Adrenal gland (tissue), 9 donors: ENCODE measurements at regions not wholly inside any gene's neighbourhood (a gene's known extent, or its start where the extent isn't known, plus 50 kb on each side); places are given as distances from the start of the nearest gene placed in this dataset.

Experiments used
- DNase-seq, 7 donors: peaks; one replicate each; pipeline ENCODE4 v3.0.0-alpha.2; 2019 to 2020
- H3K27ac ChIP-seq, 5 donors: fragments of 200-600 bp; sonication (generic) in 4 of 5; 1 replicate in 3 of 5; 2 replicates in 2 of 5; pipeline versions ENCODE4 v1.5.1 to v1.8.0; 2016 to 2020; ENCODE audit warnings: mild to moderate bottlenecking in 1 of 5
- H3K27me3 ChIP-seq: fragments of 200-600 bp; 2 replicates; pipeline ENCODE4 v1.8.0; 2021
- H3K36me3 ChIP-seq, 2 donors: fragments of 200-600 bp; replicated peaks in 1 of 2; 1 replicate in 1 of 2; 2 replicates in 1 of 2; pipeline versions ENCODE4 v1.5.1 to v1.8.0; 2018 to 2022
- H3K4me1 ChIP-seq, 2 donors: fragments of 200-600 bp; replicated peaks in 1 of 2; 1 replicate in 1 of 2; 2 replicates in 1 of 2; pipeline versions ENCODE4 v1.5.1 to v1.8.0; 2018 to 2021
- H3K4me3 ChIP-seq, 4 donors: fragments of 200-600 bp; sonication (generic) in 3 of 4; one replicate each; pipeline ENCODE4 v1.5.1; 2016 to 2018
- H3K9me3 ChIP-seq, 3 donors: fragments of 200-600 bp; sonication (generic) in 1 of 3; replicated peaks in 1 of 3; 1 replicate in 2 of 3; 2 replicates in 1 of 3; pipeline versions ENCODE4 v1.5.1 to v1.8.0; 2016 to 2021
- POLR2A ChIP-seq, 2 donors: fragments of 450-650 bp; IDR thresholded peaks; one replicate each; pipeline ENCODE4 v1.6.1; 2017; ENCODE audit warnings: antibody characterized with exemption in 2 of 2, mild to moderate bottlenecking in 2 of 2, moderate library complexity in 1 of 2
- WGBS, 4 donors: extraction: QIAGEN DNeasy Blood & Tissue Kit in 2 of 4; methylation state at CpG; one replicate each; pipeline versions ENCODE4 v1.1.5 to v1.1.7; 2013 to 2017; 5-methylcytosine and 5-hydroxymethylcytosine counted together
- intact Hi-C, 2 donors: fragments of 100-400 bp; cut with DNase I; formaldehyde crosslinking; loops; one replicate each; pipeline versions ENCODE4 v1.14.1 to v1.15.0; 2022 to 2023
- TF ChIP-seq, protein P1 (sequence below), 6 experiments: fragments of 450-650 bp in 4 of 6; fragments of 200-600 bp in 2 of 6; sonication (generic) in 1 of 6; IDR thresholded peaks; 1 replicate in 5 of 6; 2 replicates in 1 of 6; pipeline versions ENCODE4 v1.5.1 to v1.8.0; 2016 to 2021; ENCODE audit warnings: antibody characterized with exemption in 6 of 6, mild to moderate bottlenecking in 2 of 6, moderate library complexity in 1 of 6
- donor health status: healthy with polysubstance abuse.
- donor health status: Bipolar disorder and iron deficiency.
- donor health status: DM: yes; HTN: yes; CAD: no.
- donor health status: DM: no; HTN: no; CAD: no.
- donor health status: DM: no; HTN: no; CAD: no.

DNA sequence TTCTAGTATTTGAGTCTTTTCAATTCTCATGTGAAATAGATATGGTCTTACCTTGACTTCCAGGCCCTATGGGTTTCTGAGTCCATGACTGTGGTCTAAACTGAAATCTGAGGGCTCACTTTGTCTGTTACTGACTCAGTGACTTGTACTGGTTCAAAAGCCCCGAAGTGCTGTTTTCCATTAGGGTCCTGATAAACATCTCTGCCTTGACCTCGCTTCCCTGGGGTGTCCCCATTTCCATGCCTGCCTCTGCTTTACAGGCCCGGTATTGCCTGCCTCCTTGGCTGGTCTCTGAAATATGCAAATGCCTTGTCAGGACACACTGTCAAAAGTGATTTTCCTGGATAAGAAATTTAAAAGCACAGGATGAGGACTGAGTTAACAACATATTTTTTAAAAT is 538.8 kb downstream of the SOCS6 start:
- Histone ChIP-seq H3K36me3 (no peaks in the 10 kb centered on the region), H3K27me3 (no peaks in the 10 kb centered on the region), H3K9me3 (no peaks in the 10 kb centered on the region), H3K4me1 (no peaks in the 10 kb centered on the region), H3K27ac (no peak overlapping the region), H3K4me3 (no peak overlapping the region)
- no peak for DNase-seq
- intact Hi-C loops: no loop called here
- 36 to 64% (median 48%) methylated on average over 3 of the region's 3 CpGs for WGBS, 4 donors
- no peak for TF ChIP-seq POLR2A (IDR thresholded peaks at IDR 0.05)
- TF ChIP-seq, protein P1, sequence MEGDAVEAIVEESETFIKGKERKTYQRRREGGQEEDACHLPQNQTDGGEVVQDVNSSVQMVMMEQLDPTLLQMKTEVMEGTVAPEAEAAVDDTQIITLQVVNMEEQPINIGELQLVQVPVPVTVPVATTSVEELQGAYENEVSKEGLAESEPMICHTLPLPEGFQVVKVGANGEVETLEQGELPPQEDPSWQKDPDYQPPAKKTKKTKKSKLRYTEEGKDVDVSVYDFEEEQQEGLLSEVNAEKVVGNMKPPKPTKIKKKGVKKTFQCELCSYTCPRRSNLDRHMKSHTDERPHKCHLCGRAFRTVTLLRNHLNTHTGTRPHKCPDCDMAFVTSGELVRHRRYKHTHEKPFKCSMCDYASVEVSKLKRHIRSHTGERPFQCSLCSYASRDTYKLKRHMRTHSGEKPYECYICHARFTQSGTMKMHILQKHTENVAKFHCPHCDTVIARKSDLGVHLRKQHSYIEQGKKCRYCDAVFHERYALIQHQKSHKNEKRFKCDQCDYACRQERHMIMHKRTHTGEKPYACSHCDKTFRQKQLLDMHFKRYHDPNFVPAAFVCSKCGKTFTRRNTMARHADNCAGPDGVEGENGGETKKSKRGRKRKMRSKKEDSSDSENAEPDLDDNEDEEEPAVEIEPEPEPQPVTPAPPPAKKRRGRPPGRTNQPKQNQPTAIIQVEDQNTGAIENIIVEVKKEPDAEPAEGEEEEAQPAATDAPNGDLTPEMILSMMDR (IDR thresholded peaks at IDR 0.05): no peak

DNA sequence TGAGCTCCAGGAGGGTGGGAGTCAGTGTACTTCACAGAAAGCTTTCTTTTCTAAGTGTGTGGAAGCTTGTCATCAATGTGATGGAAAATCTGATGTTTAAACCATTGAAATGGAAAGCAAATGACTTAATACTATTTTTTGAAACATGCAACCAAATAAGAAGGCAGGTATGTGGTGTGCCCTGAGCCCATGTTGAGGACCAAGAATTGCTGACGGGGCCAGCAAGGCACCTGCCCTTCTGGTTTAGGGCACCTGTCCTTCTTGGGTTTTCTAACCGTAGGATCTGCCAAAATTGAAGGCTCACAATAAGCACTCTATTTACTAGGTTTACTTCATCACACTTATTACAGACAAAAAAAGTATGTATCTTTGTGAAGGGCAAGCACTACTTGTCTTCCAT is 537.7 kb downstream of the SOCS6 start:
- Histone ChIP-seq H3K27me3 (no peaks in the 10 kb centered on the region), H3K4me1 (no peaks in the 10 kb centered on the region), H3K36me3 (no peaks in the 10 kb centered on the region), H3K4me3 (no peak overlapping the region), H3K27ac (no peak overlapping the region), H3K9me3 (no peaks in the 10 kb centered on the region)
- no peak for DNase-seq
- intact Hi-C loops: no loop called here
- no peak for TF ChIP-seq POLR2A (IDR thresholded peaks at IDR 0.05)
- TF ChIP-seq, protein P1 (IDR thresholded peaks at IDR 0.05): no peak
- 69 to 85% (median 71%) methylated on average over 2 of the region's 2 CpGs for WGBS, 4 donors

DNA sequence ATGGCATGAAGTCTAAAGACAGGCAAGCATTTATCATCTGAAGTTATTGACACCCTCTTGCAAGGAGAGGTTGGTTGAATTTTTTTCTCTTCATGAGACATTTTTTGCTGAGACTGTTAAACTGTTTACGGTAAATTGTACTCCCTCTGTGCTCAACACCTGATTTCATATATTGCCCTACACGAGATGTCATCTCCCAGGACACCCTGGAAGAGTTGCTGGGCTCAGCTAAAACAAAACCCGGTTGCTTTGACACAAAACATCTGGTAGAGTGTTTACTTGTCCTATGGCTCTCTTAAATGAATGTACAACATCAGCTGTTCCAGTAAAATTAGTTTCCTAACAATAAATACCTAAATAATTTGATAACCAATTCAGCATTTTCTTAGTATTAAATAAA is 533.8 kb downstream of the SOCS6 start:
- 45 to 57% (median 50%) methylated on average over 3 of the region's 3 CpGs for WGBS, 4 donors
- H3K9me3 ChIP-seq: no peaks in the 10 kb centered on the region
- H3K4me3 ChIP-seq: no peak overlapping the region
- TF ChIP-seq POLR2A (IDR thresholded peaks at IDR 0.05): no peak
- TF ChIP-seq, protein P1 (IDR thresholded peaks at IDR 0.05): no peak
- no peaks in the 10 kb centered on the region for H3K4me1 ChIP-seq
- intact Hi-C loops: no loop called here
- no peak for DNase-seq
- H3K27me3 ChIP-seq: no peaks in the 10 kb centered on the region
- H3K36me3 ChIP-seq: no peaks in the 10 kb centered on the region
- H3K27ac ChIP-seq: no peak overlapping the region

DNA sequence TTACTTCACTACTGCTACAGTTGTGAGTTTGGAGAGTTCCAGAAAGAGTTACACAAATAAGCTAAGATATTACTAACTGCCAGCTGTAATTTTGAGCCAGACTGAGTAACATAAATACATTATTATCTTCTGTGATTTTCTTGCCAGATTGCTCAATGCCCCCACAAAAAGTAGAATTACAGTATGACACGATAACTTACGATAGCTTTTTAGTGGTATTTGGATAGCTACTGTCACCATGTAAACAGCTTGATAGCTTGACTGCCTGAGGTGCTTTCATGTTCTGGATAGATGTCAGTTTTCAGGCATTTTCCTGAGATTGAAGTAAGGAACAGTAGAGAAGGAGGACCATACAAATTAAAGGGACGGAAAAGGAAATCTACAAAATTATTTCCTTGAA is 533.3 kb downstream of the SOCS6 start:
- intact Hi-C loops: no loop called here
- no peaks in the 10 kb centered on the region for H3K4me1 ChIP-seq
- H3K27me3 ChIP-seq: no peaks in the 10 kb centered on the region
- no peak for DNase-seq
- no peaks in the 10 kb centered on the region for H3K36me3 ChIP-seq
- TF ChIP-seq, protein P1 (IDR thresholded peaks at IDR 0.05): no peak
- TF ChIP-seq POLR2A (IDR thresholded peaks at IDR 0.05): no peak
- H3K9me3 ChIP-seq: no peaks in the 10 kb centered on the region
- WGBS, 4 donors: 14 to 21% (median 17%) methylated on average over 3 of the region's 3 CpGs
- no peak overlapping the region for H3K27ac ChIP-seq
- H3K4me3 ChIP-seq: no peak overlapping the region
